SK-N-SH (cell line): ENCODE measurements at regions not wholly inside any gene's neighbourhood (a gene's known extent, or its start where the extent isn't known, plus 50 kb on each side); places are given as distances from the start of the nearest gene placed in this dataset.
A peak's percentile ranks its signal among the peaks of the same experiment; 100 is the strongest.

Experiments
- CTCF ChIA-PET: fragments of 300-600, 350-600 bp; formaldehyde crosslinking; extraction: SDS; loops from one replicate; lab custom pipeline; 2021; lab: Yijun Ruan, JAX
- POLR2A ChIA-PET: fragments of 350-600 bp; sonication (Branson Sonifier 250); formaldehyde crosslinking; extraction: SDS; loops from one replicate; lab custom pipeline; 2020; ENCODE audit warnings: antibody characterized with exemption, inconsistent platforms; lab: Yijun Ruan, JAX
- DNase-seq: peaks from one replicate; pipeline ENCODE4 v3.0.0; 2012
- H2AFZ ChIP-seq: fragments of 200-600 bp; sonication (generic); 2 replicates; pipeline ENCODE4 v1.8.1; 2016; ENCODE audit warnings: antibody characterized with exemption, mild to moderate bottlenecking, low read depth
- H3F3A ChIP-seq: fragments of 200-600 bp; sonication (generic); replicated peaks from 2 replicates; pipeline ENCODE3; 2016; ENCODE audit warnings: antibody characterized with exemption, mild to moderate bottlenecking; ENCODE audit not compliant: insufficient read depth
- H3K27ac ChIP-seq, 2 experiments: fragments of 200-500 bp in 1 of 2; fragments of 200-600 bp in 1 of 2; sonication (Bioruptor generic) in 1 of 2; sonication (generic), shearing (Covaris generic) in 1 of 2; 2 replicates each; pipeline versions ENCODE4 v1.5.1 to v1.6.1; 2014 to 2016; ENCODE audit warnings: low read depth in 2 of 2, inconsistent platforms in 1 of 2, low read length in 1 of 2, mild to moderate bottlenecking in 1 of 2, mixed read lengths in 1 of 2
- H3K27me3 ChIP-seq: fragments of 200-600 bp; sonication (generic), shearing (Covaris generic); 2 replicates; pipeline ENCODE4 v1.6.1; 2016; ENCODE audit warnings: mixed run types; ENCODE audit not compliant: insufficient read depth
- H3K36me3 ChIP-seq, 2 experiments: fragments of 200-500 bp in 1 of 2; fragments of 200-600 bp in 1 of 2; sonication (Bioruptor generic) in 1 of 2; sonication (generic) in 1 of 2; replicated peaks in 1 of 2; 2 replicates each; pipeline versions ENCODE3 to v1.5.1; 2014 to 2016; ENCODE audit warnings: low read length in 1 of 2, mild to moderate bottlenecking in 1 of 2; ENCODE audit not compliant: insufficient read depth in 2 of 2, control insufficient read depth in 1 of 2
- H3K4me1 ChIP-seq, 2 experiments: fragments of 200-500 bp in 1 of 2; fragments of 200-600 bp in 1 of 2; sonication (Bioruptor generic) in 1 of 2; sonication (generic), shearing (Covaris generic) in 1 of 2; 2 replicates each; pipeline versions ENCODE4 v1.5.1 to v1.6.1; 2014 to 2016; ENCODE audit warnings: low read depth in 1 of 2, low read length in 1 of 2, mixed run types in 1 of 2; ENCODE audit not compliant: insufficient read depth in 2 of 2, control insufficient read depth in 1 of 2
- H3K4me2 ChIP-seq: fragments of 200-600 bp; sonication (generic), shearing (Covaris generic); 2 replicates; pipeline ENCODE4 v1.6.1; 2017; ENCODE audit warnings: mixed run types
- H3K4me3 ChIP-seq, 2 experiments: fragments of 200-500 bp in 1 of 2; fragments of 200-600 bp in 1 of 2; sonication (Bioruptor generic) in 1 of 2; sonication (generic), shearing (Covaris generic) in 1 of 2; 2 replicates each; pipeline versions ENCODE4 v1.5.1 to v1.8.1; 2014 to 2016; ENCODE audit warnings: low read depth in 2 of 2, inconsistent platforms in 1 of 2, low read length in 1 of 2, mild to moderate bottlenecking in 1 of 2, mixed read lengths in 1 of 2, moderate library complexity in 1 of 2
- H3K79me2 ChIP-seq: fragments of 200-600 bp; sonication (generic); 2 replicates; pipeline ENCODE4 v1.8.1; 2017; ENCODE audit warnings: mild to moderate bottlenecking; ENCODE audit not compliant: insufficient read depth
- H3K9ac ChIP-seq: fragments of 200-600 bp; sonication (generic); 2 replicates; pipeline ENCODE4 v1.6.1; 2017; ENCODE audit warnings: mixed run types
- H3K9me2 ChIP-seq: fragments of 200-600 bp; sonication (generic); 2 replicates; pipeline ENCODE4 v1.6.1; 2017; ENCODE audit warnings: mixed run types
- H3K9me3 ChIP-seq: fragments of 200-600 bp; sonication (generic); 2 replicates; pipeline ENCODE4 v1.6.1; 2017; ENCODE audit warnings: mixed run types, mild to moderate bottlenecking, moderate library complexity
- H4K20me1 ChIP-seq: fragments of 200-600 bp; sonication (generic); 2 replicates; pipeline ENCODE4 v1.6.1; 2017; ENCODE audit warnings: mild to moderate bottlenecking, mixed run types; ENCODE audit not compliant: insufficient read depth
- CHD2 ChIP-seq: fragments of 150-350 bp; IDR thresholded peaks from 2 replicates; pipeline ENCODE4 v1.6.1; 2018; ENCODE audit warnings: low read length; ENCODE audit not compliant: partially characterized antibody
- ELF1 ChIP-seq: IDR thresholded peaks from 2 replicates; pipeline ENCODE4 v1.4.0; 2012
- EP300 ChIP-seq, 2 experiments: IDR thresholded peaks; 2 replicates each; pipeline versions ENCODE4 v1.4.0 to v1.6.1; 2012; ENCODE audit warnings: borderline replicate concordance in 1 of 2, low read depth in 1 of 2, low read length in 1 of 2
- FOSL2 ChIP-seq: IDR thresholded peaks from 2 replicates; pipeline ENCODE4 v1.4.0; 2012; ENCODE audit warnings: low read depth, mild to moderate bottlenecking, moderate library complexity, borderline replicate concordance
- FOXM1 ChIP-seq: IDR thresholded peaks from 2 replicates; pipeline ENCODE4 v1.4.0; 2012; ENCODE audit warnings: low read depth, mild to moderate bottlenecking
- GABPA ChIP-seq: IDR thresholded peaks from 2 replicates; pipeline ENCODE4 v1.4.0; 2012; ENCODE audit warnings: low read depth, mild to moderate bottlenecking
- JUND ChIP-seq: IDR thresholded peaks from 2 replicates; pipeline ENCODE4 v1.4.0; 2012
- MXI1 ChIP-seq: IDR thresholded peaks from 2 replicates; pipeline ENCODE4 v1.6.1; 2012; ENCODE audit warnings: mild to moderate bottlenecking, low read depth, low read length, improper control_type of control experiment
- NFIC ChIP-seq: IDR thresholded peaks from 2 replicates; pipeline ENCODE4 v1.4.0; 2012; ENCODE audit warnings: borderline replicate concordance
- POLR2AphosphoS5 ChIP-seq: IDR thresholded peaks from 2 replicates; pipeline ENCODE4 v1.6.1; 2012; ENCODE audit warnings: low read depth, low read length
- RXRA ChIP-seq: IDR thresholded peaks from 2 replicates; pipeline ENCODE4 v1.4.0; 2012; ENCODE audit warnings: low read depth, mild to moderate bottlenecking, borderline replicate concordance
- TAF1 ChIP-seq: IDR thresholded peaks from 2 replicates; pipeline ENCODE4 v1.6.1; 2012; ENCODE audit warnings: low read depth, mild to moderate bottlenecking, low read length, moderate library complexity, borderline replicate concordance
- TEAD4 ChIP-seq: IDR thresholded peaks from 2 replicates; pipeline ENCODE4 v1.4.0; 2012; ENCODE audit warnings: mild to moderate bottlenecking, borderline replicate concordance; ENCODE audit not compliant: insufficient read depth
- WGBS: methylation state at CpG from one replicate; pipeline ENCODE4 v1.1.6; 2017; ENCODE audit warnings: low lambda C conversion rate; 5-methylcytosine and 5-hydroxymethylcytosine counted together
- TF ChIP-seq, protein P1 (sequence below): IDR thresholded peaks from 2 replicates; pipeline ENCODE4 v1.6.1; 2012; ENCODE audit warnings: mild to moderate bottlenecking, low read depth, low read length, moderate library complexity
- TF ChIP-seq, protein P2 (sequence below): IDR thresholded peaks from 2 replicates; pipeline ENCODE4 v1.4.0; 2012; ENCODE audit warnings: low read depth, borderline replicate concordance
- TF ChIP-seq, protein P3 (sequence below): fragments of 150-350 bp; IDR thresholded peaks from 2 replicates; pipeline ENCODE4 v1.6.1; 2017; ENCODE audit warnings: antibody characterized with exemption, low read length, low read depth, borderline replicate concordance
- TF ChIP-seq, protein P4 (sequence below): IDR thresholded peaks from 2 replicates; pipeline ENCODE4; 2012

DNA sequence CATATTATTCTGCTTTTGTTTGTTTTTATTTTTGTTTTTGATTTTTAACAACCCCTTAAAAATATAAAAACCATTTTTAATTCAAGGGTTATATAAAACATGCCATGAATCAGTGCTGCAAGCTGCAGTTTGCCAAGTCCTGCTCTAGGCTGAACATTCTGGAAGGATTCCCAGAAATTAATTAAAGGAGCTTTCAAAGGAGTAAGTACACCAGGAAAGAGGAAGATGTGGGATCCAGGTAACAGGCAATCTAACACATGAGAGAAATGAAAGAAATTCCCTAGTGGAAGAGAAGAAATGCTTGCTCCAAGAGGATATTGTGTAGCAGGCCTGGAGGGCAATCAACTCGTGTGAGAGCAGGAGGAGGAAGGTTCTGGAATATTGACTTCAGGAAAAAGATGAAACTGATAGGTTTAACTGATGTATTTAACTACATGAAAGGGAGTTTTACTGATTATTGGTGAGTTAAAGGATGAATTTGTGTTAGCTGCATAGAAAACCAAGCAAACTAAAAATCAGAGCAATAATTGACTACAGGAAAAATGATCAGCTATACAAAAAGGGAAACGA, 146.0 kb upstream of the PHACTR1 start:
- Histone ChIP-seq H3K9ac (no peak overlapping the region), H3K79me2 (no peaks in the 10 kb centered on the region), H3K4me1 (peaks cover 0 to 18% of the 10 kb centered on the region in 2 experiments; a peak in 3 of 4 replicates), H3K4me3 (no peak overlapping the region), H4K20me1 (no peaks in the 10 kb centered on the region), H3K27me3 (no peaks in the 10 kb centered on the region), H3K36me3 (no peaks in the 10 kb centered on the region), H3K4me2 (no peak overlapping the region), H2AFZ (no peak overlapping the region), H3F3A (peaks cover 14% of the 10 kb centered on the region), H3K9me3 (no peaks in the 10 kb centered on the region), H3K27ac (peak overlapping the region in 1 of 2 experiments; percentile 16; a peak in 2 of 4 replicates), H3K9me2 (no peaks in the 10 kb centered on the region)
- DNase-seq: no peak
- TF ChIP-seq ELF1 (no peak), FOXM1 (no peak), NFIC (peak; percentile 68; the same call in 1 of the 2 replicates)
- ChIA-PET CTCF (no interaction called here), POLR2A (no interaction called here)
- 90% methylated on average over 2 of the region's 2 CpGs for WGBS

DNA sequence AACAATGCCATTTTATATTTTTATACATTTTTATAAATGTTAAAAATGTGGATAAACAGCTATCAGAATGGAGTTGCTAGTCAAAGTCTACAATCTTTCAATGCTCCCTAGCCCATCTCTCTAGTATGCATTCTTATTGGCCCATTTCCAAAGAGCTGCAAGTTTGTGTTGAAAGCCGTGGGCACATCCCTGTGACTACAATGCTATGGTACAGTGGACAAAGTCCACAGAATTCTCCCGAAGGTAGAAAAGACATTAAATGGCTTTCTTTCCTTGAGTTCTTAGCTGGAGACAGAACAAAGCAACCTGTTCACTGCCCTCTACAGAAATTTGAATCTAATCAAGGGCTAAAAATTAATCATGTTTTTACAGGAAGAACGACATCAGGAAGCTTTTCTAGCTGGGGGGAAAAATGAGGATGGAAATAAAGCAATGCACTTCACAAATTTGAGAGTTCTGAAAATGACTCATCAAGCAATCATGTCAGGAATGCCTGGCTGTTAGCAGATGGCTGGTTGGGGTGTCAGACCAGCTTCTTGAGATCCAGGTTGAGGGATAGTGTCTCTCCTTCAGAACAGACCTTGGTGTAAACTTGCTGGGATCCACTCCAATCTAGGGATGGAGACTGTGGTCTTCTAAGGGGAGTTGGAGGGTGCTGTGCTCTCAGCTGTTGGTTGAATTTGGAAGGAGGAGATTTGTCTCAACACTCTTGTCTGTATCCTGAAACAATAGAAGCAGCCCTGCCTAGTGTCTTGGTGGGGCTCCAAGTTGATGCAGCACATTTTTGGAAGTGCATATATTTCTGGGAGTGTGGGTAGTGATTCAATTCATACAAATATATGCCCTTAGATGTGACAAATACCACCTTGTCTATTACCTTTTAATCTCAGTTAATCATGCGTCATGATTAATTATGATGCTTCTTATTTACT, 143.4 kb upstream of the PHACTR1 start:
- no peaks in the 10 kb centered on the region for H3K9me2 ChIP-seq
- WGBS: 43% methylated on average over 4 of the region's 4 CpGs
- H3K4me2 ChIP-seq: peak overlapping the region; percentile 16
- DNase-seq: no peak
- CTCF ChIA-PET: no interaction called here
- H2AFZ ChIP-seq: peak overlapping the region; percentile 82
- H3K4me3 ChIP-seq: no peak overlapping the region
- H3K79me2 ChIP-seq: no peaks in the 10 kb centered on the region
- peaks cover 0 to 18% of the 10 kb centered on the region in 2 experiments; a peak in 3 of 4 replicates for H3K4me1 ChIP-seq
- no peaks in the 10 kb centered on the region for H3K9me3 ChIP-seq
- peaks cover 14% of the 10 kb centered on the region for H3F3A ChIP-seq
- no peak overlapping the region for H3K9ac ChIP-seq
- POLR2A ChIA-PET: no interaction called here
- H3K27me3 ChIP-seq: no peaks in the 10 kb centered on the region
- H4K20me1 ChIP-seq: no peaks in the 10 kb centered on the region
- peak overlapping the region; percentile 48 to 76; a peak in 3 of 4 replicates for H3K27ac ChIP-seq
- H3K36me3 ChIP-seq: no peaks in the 10 kb centered on the region
- TF ChIP-seq POLR2AphosphoS5 (0 out of 2 replicates have a peak, but pooled peaks have one; percentile 26), TAF1 (0 out of 2 replicates have a peak, but pooled peaks have one; percentile 20), EP300 (IDR thresholded peaks at IDR 0.05; ENCODE audit: borderline replicate concordance in 1 of 2, low read depth in 1 of 2, low read length in 1 of 2) (peak in 1 of 2 experiments; percentile 73; a peak in 2 of 4 replicates), CHD2 (no peak), TEAD4 (peak; percentile 93), JUND (peak; percentile 93), RXRA (no peak; the same call in 1 of the 2 replicates), MXI1 (no peak), FOXM1 (peak; percentile 55; the same call in 1 of the 2 replicates), GABPA (no peak), FOSL2 (peak; percentile 82)
- TF ChIP-seq, protein P1, sequence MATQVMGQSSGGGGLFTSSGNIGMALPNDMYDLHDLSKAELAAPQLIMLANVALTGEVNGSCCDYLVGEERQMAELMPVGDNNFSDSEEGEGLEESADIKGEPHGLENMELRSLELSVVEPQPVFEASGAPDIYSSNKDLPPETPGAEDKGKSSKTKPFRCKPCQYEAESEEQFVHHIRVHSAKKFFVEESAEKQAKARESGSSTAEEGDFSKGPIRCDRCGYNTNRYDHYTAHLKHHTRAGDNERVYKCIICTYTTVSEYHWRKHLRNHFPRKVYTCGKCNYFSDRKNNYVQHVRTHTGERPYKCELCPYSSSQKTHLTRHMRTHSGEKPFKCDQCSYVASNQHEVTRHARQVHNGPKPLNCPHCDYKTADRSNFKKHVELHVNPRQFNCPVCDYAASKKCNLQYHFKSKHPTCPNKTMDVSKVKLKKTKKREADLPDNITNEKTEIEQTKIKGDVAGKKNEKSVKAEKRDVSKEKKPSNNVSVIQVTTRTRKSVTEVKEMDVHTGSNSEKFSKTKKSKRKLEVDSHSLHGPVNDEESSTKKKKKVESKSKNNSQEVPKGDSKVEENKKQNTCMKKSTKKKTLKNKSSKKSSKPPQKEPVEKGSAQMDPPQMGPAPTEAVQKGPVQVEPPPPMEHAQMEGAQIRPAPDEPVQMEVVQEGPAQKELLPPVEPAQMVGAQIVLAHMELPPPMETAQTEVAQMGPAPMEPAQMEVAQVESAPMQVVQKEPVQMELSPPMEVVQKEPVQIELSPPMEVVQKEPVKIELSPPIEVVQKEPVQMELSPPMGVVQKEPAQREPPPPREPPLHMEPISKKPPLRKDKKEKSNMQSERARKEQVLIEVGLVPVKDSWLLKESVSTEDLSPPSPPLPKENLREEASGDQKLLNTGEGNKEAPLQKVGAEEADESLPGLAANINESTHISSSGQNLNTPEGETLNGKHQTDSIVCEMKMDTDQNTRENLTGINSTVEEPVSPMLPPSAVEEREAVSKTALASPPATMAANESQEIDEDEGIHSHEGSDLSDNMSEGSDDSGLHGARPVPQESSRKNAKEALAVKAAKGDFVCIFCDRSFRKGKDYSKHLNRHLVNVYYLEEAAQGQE: 0 out of 2 replicates have a peak, but pooled peaks have one; percentile 44
- TF ChIP-seq, protein P2, sequence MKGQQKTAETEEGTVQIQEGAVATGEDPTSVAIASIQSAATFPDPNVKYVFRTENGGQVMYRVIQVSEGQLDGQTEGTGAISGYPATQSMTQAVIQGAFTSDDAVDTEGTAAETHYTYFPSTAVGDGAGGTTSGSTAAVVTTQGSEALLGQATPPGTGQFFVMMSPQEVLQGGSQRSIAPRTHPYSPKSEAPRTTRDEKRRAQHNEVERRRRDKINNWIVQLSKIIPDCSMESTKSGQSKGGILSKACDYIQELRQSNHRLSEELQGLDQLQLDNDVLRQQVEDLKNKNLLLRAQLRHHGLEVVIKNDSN: no peak
- TF ChIP-seq, protein P3, sequence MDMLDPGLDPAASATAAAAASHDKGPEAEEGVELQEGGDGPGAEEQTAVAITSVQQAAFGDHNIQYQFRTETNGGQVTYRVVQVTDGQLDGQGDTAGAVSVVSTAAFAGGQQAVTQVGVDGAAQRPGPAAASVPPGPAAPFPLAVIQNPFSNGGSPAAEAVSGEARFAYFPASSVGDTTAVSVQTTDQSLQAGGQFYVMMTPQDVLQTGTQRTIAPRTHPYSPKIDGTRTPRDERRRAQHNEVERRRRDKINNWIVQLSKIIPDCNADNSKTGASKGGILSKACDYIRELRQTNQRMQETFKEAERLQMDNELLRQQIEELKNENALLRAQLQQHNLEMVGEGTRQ: no peak
- TF ChIP-seq, protein P4, sequence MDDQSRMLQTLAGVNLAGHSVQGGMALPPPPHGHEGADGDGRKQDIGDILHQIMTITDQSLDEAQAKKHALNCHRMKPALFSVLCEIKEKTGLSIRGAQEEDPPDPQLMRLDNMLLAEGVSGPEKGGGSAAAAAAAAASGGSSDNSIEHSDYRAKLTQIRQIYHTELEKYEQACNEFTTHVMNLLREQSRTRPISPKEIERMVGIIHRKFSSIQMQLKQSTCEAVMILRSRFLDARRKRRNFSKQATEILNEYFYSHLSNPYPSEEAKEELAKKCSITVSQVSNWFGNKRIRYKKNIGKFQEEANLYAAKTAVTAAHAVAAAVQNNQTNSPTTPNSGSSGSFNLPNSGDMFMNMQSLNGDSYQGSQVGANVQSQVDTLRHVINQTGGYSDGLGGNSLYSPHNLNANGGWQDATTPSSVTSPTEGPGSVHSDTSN: peak; percentile 63
